Mucosa of rectum (tissue), 2 donors: ENCODE measurements at regions not wholly inside any gene's neighbourhood (a gene's known extent, or its start where the extent isn't known, plus 50 kb on each side); places are given as distances from the start of the nearest gene placed in this dataset.

Experiments used
- H3K27ac ChIP-seq, 2 donors: one replicate each; pipeline ENCODE4 v1.7.0; 2013; ENCODE audit warnings: inconsistent platforms in 2 of 2, low read depth in 2 of 2, low read length in 2 of 2
- H3K27me3 ChIP-seq, 2 donors: one replicate each; pipeline ENCODE4 v1.7.0; 2013; ENCODE audit warnings: low read length in 2 of 2; ENCODE audit not compliant: control insufficient read depth in 2 of 2, insufficient read depth in 2 of 2
- H3K36me3 ChIP-seq, 2 donors: one replicate each; pipeline ENCODE4 v1.7.0; 2013; ENCODE audit warnings: low read length in 2 of 2; ENCODE audit not compliant: control insufficient read depth in 2 of 2, insufficient read depth in 2 of 2
- H3K4me1 ChIP-seq, 2 donors: one replicate each; pipeline ENCODE4 v1.7.0; 2013; ENCODE audit warnings: low read length in 2 of 2, mild to moderate bottlenecking in 1 of 2; ENCODE audit not compliant: control insufficient read depth in 2 of 2, insufficient read depth in 2 of 2
- H3K4me3 ChIP-seq, 2 donors: one replicate each; pipeline ENCODE4 v1.7.0; 2013; ENCODE audit warnings: low read length in 2 of 2
- H3K9ac ChIP-seq, 2 donors: one replicate each; pipeline ENCODE4 v1.7.0; 2013; ENCODE audit warnings: low read length in 2 of 2, low read depth in 1 of 2, mild to moderate bottlenecking in 1 of 2
- H3K9me3 ChIP-seq, 2 donors: one replicate each; pipeline ENCODE4 v1.7.0; 2013; ENCODE audit warnings: low read length in 2 of 2; ENCODE audit not compliant: control insufficient read depth in 2 of 2
- donor health status: healthy.
- donor health status: Normal muscosa, but diverticular disease.

DNA sequence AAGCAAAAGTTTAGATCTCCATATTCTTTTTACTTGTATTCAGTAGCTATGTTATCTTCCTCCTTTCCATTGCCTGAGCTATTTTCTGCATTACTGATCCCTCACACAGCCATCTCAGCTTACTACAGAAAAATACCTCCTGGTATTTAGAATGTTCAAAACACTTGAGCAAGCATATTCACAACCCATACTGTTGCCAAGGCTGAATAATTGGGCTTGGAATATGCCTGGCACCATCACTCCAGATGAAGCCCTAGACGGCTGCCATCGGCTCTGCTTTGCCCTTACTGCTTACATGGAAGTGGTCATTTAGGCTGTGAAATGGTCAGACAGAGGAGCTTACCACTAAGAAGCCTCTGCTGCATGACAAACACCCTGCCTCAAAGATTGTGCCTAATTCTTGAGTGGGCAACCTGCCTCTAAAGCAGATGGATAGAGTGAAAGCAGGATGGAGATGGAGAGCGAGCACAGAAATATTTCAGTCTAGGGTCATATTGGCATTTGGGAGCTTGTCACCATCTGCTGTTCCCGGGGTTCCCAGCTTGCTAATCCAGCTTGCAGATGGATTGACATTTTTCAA lies 92.5 kb upstream of the TAS2R1 start:
- no peaks in the 10 kb centered on the region for H3K4me1 ChIP-seq
- H3K4me3 ChIP-seq: no peak overlapping the region
- H3K9ac ChIP-seq: no peak overlapping the region
- H3K27me3 ChIP-seq: no peaks in the 10 kb centered on the region
- H3K9me3 ChIP-seq: no peaks in the 10 kb centered on the region
- no peaks in the 10 kb centered on the region for H3K36me3 ChIP-seq
- no peak overlapping the region for H3K27ac ChIP-seq

- Histone ChIP-seq H3K9me3 (no peaks in the 10 kb centered on the region), H3K27ac (no peak overlapping the region), H3K4me1 (no peaks in the 10 kb centered on the region), H3K36me3 (no peaks in the 10 kb centered on the region), H3K27me3 (no peaks in the 10 kb centered on the region), H3K4me3 (no peak overlapping the region), H3K9ac (no peak overlapping the region)
Observed at GRCh38 chr5:9721161-9721560, 91.0 kb upstream of the TAS2R1 start.

DNA sequence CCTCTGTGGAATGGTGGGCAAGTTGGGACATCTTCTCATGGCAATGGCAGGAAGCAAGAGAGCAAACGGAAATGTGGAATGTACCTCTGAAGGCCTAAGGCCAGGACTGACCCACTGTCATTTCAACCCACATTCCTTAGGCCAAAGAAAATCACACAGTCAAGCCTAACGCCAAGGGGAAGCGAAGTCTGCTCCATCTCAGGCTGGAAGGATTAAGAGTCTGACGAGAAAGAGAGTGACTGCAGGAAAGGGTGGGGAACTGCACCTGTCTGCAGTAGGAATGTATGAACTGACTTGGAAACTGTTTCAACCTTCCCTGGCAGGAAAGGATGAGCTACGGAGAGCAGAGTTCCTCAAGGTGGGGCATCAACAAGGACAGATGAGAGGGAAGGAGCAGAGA lies 90.2 kb upstream of the TAS2R1 start:
- Histone ChIP-seq H3K36me3 (no peaks in the 10 kb centered on the region), H3K27ac (no peak overlapping the region), H3K9ac (no peak overlapping the region), H3K4me3 (no peak overlapping the region), H3K27me3 (no peaks in the 10 kb centered on the region), H3K9me3 (no peaks in the 10 kb centered on the region), H3K4me1 (no peaks in the 10 kb centered on the region)

DNA sequence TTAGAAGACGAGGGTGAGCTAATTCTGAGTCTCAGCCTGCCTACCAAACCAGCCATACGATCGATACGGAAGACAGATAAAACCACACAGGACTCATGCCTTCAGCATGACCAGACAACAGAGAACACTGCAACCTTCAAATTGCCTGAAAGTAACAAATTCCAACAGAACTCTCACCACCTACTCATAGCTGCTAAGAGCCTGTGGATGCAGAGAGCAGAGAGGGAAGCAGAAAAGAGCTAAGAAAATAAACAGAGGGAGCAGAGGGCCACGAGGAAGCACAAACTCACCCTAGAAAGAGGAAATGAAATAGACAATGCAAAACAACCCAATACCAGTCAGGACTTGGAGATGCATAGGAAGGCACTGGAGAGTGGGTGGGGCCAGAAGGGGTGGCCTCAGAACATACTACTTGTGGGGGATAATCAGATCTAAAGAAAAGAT lies 86.7 kb upstream of the TAS2R1 start:
- H3K9ac ChIP-seq: no peak overlapping the region
- H3K9me3 ChIP-seq: no peaks in the 10 kb centered on the region
- H3K36me3 ChIP-seq: no peaks in the 10 kb centered on the region
- no peak overlapping the region for H3K4me3 ChIP-seq
- H3K27ac ChIP-seq: no peak overlapping the region
- no peaks in the 10 kb centered on the region for H3K27me3 ChIP-seq
- no peaks in the 10 kb centered on the region for H3K4me1 ChIP-seq

- no peaks in the 10 kb centered on the region for H3K4me1 ChIP-seq
- no peak overlapping the region for H3K27ac ChIP-seq
- H3K36me3 ChIP-seq: no peaks in the 10 kb centered on the region
- no peaks in the 10 kb centered on the region for H3K9me3 ChIP-seq
- H3K9ac ChIP-seq: no peak overlapping the region
- H3K27me3 ChIP-seq: no peaks in the 10 kb centered on the region
- H3K4me3 ChIP-seq: no peak overlapping the region
Observed at GRCh38 chr5:9715891-9716335, 85.8 kb upstream of the TAS2R1 start.

- Histone ChIP-seq H3K36me3 (no peaks in the 10 kb centered on the region), H3K9ac (no peak overlapping the region), H3K27me3 (no peaks in the 10 kb centered on the region), H3K4me1 (no peaks in the 10 kb centered on the region), H3K27ac (no peak overlapping the region), H3K9me3 (no peaks in the 10 kb centered on the region), H3K4me3 (no peak overlapping the region)
Observed at GRCh38 chr5:9713959-9714586, 83.9 kb upstream of the TAS2R1 start.

DNA sequence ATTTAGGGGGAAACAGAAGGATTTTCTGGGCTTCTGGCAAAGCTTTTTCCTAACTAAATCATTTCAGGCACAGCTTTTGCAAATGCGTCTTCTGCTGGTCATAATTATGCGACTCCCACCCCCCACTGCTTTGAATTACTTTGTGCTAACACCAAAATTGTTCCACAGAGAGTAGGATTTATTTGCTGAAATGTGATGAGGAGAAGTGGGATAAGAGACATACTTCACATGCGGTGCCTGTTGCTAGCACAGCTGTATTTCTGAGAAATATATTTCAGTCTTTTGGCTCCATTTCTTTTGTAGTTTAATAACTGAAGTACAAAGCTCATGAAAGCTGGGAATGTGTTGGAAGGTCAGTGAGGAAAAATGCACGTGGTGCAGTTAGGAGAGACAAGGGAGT lies 83.2 kb upstream of the TAS2R1 start:
- Histone ChIP-seq H3K9ac (no peak overlapping the region), H3K9me3 (no peaks in the 10 kb centered on the region)

DNA sequence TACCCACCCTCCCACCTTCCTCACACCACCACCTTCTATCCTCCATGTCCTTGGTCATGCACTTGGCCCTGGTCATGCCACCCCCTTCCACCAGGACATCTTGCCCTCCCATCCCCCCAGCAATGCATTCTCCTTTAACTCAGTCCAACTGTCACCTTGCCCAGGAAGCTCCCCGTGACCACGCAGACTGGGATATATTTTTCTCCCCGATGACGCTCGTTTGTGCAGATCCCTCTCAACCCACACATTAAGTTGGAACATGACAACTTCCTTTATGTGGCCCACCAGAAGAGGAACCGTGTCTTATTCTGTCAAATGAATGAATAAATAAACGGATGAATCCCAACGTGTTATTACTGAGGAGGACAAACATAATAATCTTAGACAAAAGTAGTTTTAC lies 82.8 kb upstream of the TAS2R1 start:
- Histone ChIP-seq H3K9ac (no peak overlapping the region), H3K36me3 (no peaks in the 10 kb centered on the region), H3K4me1 (no peaks in the 10 kb centered on the region), H3K27me3 (no peaks in the 10 kb centered on the region), H3K27ac (no peak overlapping the region), H3K9me3 (no peaks in the 10 kb centered on the region), H3K4me3 (no peak overlapping the region)

More for the DNA sequence above, 83.2 kb upstream of the TAS2R1 start:
- no peaks in the 10 kb centered on the region for H3K36me3 ChIP-seq
- H3K27me3 ChIP-seq: no peaks in the 10 kb centered on the region
- H3K27ac ChIP-seq: no peak overlapping the region
- H3K4me1 ChIP-seq: no peaks in the 10 kb centered on the region
- H3K4me3 ChIP-seq: no peak overlapping the region

DNA sequence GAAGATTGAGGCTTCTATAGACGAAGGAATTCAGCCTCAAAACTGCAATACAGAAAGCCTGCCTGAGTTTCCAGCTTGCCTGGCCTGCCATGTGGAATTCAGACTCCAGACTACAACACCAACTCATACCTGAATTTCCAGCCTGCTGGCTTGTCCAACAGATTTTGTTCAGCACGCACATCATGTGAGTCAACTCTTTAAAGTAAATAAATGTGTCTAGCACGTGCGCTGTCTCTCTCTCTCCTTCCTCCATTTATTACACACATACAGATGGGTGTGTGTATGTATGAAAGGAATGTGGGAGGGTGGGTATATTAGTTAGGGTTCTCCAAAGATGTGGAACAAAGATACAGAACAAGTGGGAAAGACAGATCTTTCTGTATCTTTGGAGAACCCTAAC lies 82.4 kb upstream of the TAS2R1 start:
- H3K9me3 ChIP-seq: no peaks in the 10 kb centered on the region
- no peak overlapping the region for H3K9ac ChIP-seq
- H3K27ac ChIP-seq: no peak overlapping the region
- H3K36me3 ChIP-seq: no peaks in the 10 kb centered on the region
- no peaks in the 10 kb centered on the region for H3K4me1 ChIP-seq
- no peak overlapping the region for H3K4me3 ChIP-seq
- no peaks in the 10 kb centered on the region for H3K27me3 ChIP-seq

DNA sequence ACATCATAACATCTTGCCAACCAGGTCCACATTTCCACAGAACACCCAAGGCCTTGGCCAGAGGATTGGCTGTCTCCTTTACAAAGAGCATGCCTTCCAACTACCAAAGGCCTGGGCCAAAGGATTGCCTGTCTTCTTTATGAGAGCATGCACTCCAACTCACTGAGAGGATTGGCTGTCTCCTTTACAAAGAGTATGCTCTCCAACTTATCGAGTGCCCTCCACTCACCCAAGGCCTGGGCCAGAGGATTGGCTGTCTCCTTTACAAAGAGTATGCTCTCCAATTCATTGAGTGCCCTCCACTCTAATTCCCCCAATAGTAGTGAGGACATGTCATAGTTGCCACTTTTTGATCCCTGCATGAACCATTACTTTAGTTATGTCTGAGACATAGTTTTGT lies 79.9 kb upstream of the TAS2R1 start:
- Histone ChIP-seq H3K4me3 (no peak overlapping the region), H3K4me1 (no peaks in the 10 kb centered on the region), H3K27ac (no peak overlapping the region), H3K36me3 (no peaks in the 10 kb centered on the region), H3K27me3 (no peaks in the 10 kb centered on the region), H3K9me3 (no peaks in the 10 kb centered on the region), H3K9ac (no peak overlapping the region)
